ENCODE measurements at regions not wholly inside any gene's neighbourhood (a gene's known extent, or its start where the extent isn't known, plus 50 kb on each side); places are given as distances from the start of the nearest gene placed in this dataset.

GRCh38 chr1:184183919-184184318, 132.4 kb downstream of the TSEN15 start:
- TF ChIP-seq CTCF (IDR thresholded peaks at IDR 0.05; ENCODE audit: poor library complexity, severe bottlenecking) (no peak), EP300 (conservative IDR thresholded peaks at IDR 0.05; ENCODE audit: poor library complexity, severe bottlenecking) (no peak), EZH2 (IDR thresholded peaks at IDR 0.05; ENCODE audit: borderline replicate concordance, insufficient read depth, low read length, poor library complexity, severe bottlenecking) (no peak), TAF1 (IDR thresholded peaks at IDR 0.05; ENCODE audit: low read depth) (no peak), SMC3 (conservative IDR thresholded peaks at IDR 0.05; ENCODE audit: poor library complexity) (no peak), POLR2AphosphoS5 (IDR thresholded peaks at IDR 0.05) (no peak), REST (IDR thresholded peaks at IDR 0.05; ENCODE audit: borderline replicate concordance) (no peak), MXI1 (conservative IDR thresholded peaks at IDR 0.05; ENCODE audit: poor library complexity, severe bottlenecking) (no peak)

Data from neural cell (in vitro differentiated cells).